ENCODE measurements at regions not wholly inside any gene's neighbourhood (a gene's known extent, or its start where the extent isn't known, plus 50 kb on each side); places are given as distances from the start of the nearest gene placed in this dataset.

DNA sequence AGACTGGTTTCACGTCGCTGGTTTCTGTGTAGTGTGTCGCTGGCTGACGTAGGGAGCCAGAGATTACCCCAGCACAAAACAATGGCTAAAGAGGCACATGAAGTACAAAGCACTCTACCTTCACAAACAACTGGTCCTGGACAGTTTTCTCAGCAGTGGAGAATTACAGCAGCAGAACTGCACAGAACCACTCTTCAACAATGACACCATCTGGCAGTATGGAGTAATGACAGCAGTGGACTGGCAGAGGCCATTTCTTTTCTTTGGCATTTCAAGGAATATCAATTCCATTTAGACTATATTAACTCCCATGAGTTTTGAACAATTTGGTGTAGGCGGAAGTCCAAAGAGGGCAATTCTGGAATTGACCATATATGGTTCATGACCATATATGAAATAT is 1074.1 kb downstream of the AACS start:
- no peak for DNase-seq

DNA sequence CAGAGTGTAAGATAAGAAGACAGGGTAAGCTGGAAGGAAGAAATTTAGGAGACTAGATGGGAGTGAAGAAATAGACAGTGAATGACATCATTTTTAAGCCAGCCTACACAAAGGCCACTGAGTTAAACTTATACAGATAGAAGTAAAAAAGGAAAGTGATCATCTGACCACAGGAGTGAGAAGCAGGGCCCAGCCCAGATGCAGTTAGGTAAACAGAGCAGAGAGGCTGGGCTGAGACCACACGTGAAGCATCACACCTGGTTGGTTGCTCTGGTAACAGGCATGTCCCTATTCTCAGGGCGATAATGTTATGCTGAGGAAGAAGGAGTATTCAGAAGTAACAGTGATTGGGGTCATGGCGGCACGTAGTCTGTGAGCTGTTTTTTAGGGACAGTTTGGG is 1079.4 kb downstream of the AACS start:
- no peak for DNase-seq

DNA sequence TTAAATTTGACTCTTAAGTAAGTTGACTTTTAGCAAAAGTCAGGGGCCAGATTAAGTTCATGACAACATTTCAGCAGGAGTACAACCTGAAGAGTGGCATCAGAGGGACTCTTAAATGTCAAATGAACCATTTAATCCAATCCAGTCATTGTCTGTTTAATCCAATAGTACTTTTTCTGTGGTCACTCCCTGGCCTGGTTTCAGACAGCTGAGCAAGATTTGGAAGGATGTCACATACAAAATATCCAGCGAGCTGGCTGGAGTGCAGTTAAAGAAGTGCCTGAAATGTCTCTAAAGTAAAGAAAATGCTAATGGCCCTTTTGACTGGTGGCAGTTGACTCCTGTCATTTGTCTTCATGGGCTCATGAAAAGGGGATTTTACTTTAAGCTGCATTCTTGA is 1082.1 kb downstream of the AACS start:
- no peak for DNase-seq

DNA sequence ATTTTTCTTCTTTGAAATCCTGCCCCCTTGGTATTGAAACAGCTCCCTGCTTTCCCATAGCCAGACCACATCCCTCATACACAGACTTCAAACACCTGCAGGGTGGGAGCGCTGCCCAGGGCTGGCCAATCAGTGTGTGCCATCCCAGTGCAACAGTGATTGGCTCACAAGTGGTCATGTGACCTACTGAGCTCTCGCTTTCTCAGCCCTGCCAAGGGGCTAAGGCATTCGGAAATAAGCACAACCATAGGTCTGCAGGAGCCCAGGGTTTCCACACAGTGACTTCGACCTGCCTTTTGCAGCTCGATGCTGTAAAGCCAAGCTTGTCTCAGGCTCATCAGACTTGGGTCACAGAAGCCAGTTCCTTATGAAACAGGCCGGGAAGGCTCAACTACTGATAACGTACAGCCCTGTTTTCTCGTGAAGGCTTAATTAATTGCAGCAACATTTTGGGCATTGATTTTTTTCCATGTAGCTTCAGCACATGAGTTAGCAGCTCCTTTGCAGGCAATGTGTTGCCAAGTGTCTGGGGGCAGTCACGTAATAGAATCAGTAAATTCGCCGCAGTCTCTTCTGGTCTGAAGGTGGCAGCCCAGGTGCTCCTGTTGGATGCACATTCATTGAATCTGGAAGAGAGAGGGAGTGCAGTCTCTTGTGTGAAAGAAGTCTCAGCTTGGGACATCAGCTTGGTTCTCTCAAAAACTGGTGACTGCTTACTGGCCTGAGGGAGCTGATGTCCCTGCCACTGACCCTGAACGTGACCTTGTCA is 1091.8 kb downstream of the AACS start:
- DNase-seq = no peak

DNA sequence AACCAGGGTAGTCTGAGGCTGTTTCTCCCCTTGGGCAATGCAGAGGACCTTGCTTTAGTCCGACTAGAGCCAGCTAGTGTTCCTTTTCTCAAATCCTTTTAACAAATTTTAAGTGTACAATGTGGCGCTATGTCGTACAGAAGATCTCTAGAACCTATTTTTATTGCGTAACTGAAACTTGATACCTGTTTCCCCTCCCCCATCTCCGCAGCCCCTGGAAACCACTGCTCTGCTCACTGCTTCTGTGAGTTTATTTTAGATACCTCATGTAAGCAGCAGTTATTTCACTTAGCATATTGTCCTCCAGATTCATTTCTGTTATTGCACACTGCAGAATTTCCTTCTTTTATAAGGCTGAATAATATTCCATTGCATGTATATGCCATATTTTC is 1092.3 kb downstream of the AACS start:
- DNase-seq = no peak

DNA sequence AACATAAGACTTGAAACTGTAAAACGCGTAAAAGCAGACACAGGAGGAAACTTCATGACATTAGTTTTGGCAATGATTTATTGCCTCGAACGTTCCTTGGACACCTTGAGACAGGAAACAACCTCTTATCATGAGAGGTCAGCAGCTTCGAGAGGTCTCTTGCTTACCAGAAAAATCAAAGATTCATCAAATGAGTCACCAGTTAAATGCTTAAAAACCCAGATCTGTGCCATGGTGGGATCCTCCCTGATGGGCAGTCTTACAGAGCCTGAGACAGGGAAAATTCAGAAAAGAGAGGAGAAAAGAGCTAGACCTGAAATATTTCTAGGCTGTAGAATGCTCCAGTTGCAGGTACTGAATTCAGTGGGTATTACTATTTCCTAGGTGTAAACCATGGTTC is 1093.9 kb downstream of the AACS start:
- DNase-seq = no peak

DNA sequence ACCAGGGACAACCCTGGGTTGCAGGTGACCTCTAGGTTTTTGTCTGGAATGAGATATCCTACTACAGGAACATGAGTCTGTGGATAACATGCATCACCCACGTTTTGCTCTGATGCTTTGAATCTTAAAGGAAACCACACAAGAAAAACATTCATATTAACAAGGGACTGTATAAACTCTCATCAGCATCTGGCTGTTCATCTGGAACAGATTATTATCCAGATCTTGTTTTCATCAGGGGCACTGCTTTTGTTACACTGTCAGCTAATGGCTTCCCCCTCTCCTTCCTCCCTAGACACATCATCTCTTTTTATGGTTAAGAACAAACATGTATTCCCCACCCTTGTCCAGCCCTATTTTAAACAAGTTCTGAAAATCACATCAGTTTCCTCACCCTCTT is 1095.7 kb downstream of the AACS start:
- no peak for DNase-seq

DNA sequence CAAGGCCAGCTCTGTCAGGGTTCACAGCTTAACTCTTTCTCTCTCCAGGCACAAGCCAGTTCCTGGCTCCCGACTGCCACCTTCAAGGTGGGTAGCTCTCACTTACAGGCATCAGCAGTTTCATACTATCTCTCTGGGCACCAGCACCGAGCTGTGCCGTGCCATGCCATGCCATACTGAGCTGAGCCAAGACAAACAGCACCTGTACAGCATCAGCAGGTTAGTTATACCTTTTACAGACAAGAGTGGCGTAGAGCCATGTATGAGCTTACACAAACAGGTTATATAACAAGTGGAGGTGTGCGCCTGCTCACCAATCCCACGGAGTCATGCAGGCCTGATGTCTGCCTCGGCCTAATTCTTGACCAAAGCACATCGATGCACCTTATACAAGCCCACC is 1098.7 kb downstream of the AACS start:
- DNase-seq = no peak

DNA sequence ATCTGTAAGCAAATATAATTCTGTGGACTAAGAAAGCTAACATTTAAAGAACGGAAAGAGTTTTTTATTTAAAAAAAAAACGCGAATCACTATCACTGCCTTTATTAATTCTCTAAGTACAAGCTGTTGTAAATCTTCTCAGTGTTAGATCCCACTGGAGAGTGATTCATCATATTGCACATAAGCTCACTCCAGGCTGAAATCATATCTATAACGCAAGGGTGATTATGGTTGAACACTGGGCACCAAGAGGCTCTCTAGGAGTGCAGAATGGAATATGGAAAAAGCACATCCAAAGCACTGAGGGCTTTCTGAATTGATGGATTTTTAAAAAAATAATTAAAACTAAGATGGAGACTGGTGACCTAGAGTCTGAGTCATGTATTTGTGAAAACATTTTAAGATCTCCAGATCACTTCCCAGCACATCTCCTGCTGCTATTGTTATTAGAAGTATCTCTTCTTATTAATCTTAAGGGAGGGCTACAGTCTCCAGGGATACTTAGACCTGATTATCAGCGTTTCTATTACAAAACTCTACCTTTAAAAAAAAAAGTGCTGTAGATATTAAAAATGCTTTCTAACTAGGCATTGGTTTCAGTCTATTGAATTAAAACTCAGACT is 1106.8 kb downstream of the AACS start:
- DNase-seq = no peak

DNA sequence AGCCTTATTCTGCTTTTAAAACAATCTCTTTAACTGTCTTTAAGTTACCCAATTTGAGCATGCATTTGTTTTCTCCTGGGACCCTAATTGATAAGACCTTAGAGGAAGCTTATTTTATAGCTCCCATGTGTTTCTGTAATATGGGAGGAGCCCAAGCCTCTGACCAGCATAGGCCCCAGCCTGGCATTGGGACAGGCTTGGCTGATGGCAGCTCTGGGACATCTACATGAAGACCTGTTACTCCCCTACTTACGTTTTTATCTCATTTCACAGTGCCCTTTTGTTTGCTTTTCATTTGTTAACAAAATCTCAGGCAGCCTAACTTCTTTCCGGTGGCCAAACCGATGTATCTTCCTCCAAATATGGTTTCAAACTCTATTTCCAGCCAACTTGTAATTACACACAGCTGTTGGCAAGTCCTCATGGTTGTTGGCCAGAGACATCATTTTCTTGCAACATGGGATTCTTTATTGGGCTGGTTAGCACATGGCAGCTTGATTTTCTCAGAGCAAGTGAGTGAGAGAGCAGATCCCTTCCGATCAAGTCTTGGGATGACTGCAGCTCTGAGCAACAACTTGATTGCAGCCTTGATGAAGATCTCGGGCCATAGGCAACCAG is 1117.5 kb downstream of the AACS start:
- DNase-seq = no peak

DNA sequence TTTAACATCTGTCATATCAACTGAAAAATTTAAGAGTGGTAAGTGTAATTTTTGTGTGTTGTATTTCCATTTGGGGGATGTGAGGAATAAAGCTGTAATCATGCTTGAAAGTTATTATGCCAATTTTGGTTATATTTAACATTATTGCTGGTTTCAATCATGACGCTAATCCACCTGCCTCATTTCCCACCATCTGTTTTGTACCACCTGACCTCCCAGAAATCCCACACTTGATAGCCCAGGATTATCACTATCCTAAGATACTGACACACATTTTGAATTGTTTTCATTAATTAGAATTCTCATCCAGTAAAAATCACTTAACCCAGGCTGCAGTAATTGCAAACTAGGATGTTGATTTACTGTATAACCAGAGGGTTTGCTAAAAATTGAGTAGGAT is 1119.8 kb downstream of the AACS start:
- no peak for DNase-seq

DNA sequence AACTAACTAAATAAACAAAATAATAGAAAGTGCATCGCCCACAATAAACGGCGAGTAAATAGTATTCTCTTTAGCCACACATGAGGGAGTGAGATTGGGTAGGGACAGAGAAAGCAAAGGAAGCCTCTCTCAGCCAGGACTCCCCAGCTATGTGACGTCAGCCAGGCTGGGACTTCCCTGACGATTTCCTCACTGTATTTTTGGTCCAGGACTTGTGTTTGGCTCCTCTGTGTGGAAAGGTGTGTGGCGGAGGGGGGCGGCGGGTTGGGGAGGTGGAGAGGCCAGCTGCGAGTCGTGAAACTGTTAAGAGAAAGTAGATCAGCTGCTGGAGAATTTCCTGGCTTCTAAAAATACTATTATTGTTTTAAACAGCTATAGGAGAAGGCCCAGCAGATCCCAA is 1124.6 kb downstream of the AACS start:
- DNase-seq = no peak

DNA sequence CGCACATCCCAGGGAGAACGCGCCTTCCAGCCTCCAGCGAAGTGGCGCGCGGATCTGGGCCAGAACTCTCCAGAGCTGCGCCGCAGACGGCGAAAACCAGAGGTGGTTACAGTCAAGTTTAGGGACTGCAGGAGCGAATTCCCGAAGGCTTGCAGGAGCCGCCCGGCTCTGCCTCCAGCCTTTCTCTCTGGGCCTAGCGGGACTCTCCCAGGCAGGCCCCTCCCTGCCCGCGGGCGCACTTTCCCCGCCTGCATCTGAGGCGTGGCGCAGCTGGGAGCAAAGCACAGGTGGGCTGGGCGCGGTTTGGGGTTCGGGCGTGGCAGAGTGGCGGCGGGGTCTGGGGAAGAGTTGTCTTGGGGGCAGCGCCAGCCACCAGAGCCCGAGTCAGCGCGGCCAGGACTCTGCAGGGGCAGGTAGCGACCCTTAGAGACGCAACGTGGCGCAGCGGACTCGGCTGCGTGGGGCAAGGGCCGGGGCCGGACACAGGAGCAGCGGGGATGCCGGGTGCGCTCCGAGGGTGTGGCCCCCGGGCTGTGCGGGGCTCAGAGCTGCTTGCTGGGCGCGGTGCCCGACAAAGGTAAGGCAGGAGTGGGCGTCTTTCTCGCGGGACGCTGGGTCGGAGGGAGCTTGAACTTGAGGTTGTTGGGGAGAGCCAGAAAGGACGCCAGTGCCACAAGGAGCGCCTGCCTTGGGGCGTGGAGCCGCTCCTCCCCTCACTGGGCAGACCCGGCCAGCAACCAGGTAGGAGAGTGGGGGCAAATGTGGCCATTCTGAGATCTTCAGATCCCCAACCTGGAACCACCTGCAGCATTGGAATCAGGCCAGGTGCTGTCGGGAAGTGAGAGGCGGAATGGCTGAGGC is 1126.0 kb downstream of the AACS start:
- DNase-seq = no peak

DNA sequence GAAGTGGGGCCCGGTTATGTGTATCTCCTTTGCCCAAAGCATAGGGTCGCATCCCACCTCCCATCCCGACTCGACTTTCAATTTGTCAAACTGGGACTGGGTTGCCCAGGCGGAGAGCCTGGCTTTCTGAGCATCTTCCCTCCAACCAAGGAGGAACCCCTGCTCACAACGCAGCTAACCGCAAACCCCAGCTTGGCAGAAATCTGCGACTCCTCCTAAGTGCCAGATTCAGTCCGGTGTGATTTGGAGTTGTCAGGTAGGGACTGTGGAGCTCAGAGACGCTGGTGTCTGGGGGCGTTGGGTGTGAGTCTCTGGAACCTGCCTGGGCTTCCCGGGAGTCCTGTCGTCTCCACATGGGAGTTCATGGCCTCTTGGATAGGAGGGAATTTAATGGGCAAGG is 1126.7 kb downstream of the AACS start:
- no peak for DNase-seq

DNA sequence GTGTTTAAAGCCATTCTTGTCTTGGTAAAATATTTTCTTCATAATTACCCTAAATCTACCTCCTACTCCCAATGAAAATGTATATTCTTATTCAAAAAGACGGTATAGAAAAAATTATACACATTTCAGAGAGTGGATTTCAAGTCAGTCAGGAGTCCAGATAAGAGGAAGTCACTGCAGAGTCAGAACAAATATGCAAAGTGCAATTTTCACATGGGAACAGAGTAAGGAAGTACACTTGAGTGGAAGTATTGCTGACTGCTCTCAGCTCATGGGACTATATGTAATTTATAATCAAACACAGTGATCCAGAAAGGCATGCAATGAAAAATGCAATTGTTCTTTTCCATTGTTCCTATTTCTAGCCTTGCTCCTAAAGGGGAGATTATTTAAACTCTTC is 1128.0 kb downstream of the AACS start:
- no peak for DNase-seq

DNA sequence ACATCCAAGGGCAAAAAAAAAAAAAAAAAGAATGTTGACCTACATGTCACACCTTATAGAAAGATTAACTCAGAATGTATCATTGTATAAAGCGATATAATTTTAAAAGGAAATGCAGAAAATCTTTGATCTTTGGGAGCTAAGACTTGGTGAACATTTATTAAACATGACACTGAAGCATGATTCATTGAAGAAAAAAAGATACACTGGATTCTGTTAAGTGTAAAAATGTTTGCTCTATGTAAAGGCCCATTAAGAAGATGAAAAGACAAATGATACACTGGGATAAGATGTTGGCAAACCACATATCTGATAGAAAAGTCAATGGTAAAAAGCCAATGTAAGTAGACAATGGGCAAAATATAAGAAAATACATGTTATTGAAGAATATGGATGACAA is 1131.0 kb downstream of the AACS start:
- DNase-seq = no peak

DNA sequence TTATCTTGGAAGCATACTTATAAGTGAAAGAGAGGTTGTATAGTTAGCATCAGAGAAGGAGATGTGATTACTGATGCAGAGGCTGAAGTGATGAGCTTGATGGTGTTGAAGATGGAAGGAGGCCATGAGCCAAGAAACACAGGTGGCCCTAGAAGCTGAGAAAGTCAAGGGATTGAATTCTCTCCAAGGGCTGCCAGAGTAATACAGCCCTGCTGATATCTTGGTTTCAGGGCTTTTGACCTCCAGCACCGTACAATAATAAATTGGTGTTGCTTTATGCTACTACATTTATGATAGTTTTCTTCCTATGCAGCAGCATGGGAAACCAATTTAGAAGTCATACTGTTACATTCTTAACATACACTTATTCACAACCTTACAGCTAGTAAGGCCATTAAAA is 1133.3 kb downstream of the AACS start:
- DNase-seq = no peak

DNA sequence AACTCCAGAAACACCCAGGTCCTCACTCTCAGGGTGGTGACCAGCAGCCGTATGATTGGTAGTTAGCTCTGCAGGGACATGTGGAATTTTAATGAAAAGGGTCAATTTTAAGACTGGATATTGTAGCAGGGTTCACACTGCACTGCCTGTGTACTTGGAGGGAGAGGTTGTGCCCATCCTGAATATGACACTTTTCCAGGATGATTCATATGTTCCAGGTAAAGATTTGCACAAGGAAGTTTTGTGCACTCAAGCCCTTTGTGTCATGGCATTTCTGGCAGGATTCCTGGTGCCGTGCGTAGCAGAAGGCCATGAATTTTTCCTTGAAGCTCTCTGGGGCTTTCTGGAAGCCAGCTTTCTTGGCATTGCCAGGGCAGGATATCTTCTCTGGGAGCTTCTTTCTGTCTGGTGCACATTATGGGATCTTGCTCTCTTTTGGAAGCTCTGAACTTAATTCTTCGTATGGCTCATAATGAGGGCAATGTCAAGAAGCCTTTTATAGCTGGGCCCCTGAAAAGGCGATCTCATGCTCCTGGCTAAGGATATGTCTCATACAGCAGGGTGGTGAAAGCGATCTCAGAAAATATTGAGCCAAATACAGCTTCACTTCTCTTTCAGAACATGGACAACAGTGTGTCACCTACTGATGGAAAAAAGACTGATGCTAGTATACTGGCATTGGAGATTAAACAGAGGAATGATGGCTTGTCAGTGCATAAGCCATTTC is 1133.9 kb downstream of the AACS start:
- no peak for DNase-seq

DNA sequence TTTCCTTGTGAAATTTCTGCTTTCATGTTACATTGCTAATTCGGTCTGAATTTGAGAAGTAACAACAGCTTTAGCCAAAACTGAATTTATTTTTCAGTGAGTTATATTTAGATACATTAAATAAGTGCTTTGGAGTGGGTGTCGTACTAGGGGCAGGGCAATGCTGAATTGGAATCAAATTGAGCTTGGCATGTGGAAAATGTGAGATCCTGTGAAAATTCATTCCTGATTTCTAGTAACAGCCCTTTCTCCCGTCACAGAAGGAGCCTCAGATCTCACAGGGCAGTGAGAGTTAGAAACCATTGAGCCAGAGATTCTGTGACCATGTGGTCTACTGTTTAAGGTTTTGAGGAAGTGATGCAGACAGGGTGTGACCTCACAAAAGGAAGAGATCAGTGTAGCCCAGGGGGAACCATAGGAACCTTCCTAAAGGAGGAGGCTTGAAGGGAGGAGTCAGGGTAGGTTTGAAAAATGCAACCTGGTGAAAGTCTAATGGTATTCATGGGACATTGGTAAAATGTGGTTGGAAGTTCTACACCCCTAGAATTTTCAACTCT is 1136.8 kb downstream of the AACS start:
- DNase-seq = no peak

DNA sequence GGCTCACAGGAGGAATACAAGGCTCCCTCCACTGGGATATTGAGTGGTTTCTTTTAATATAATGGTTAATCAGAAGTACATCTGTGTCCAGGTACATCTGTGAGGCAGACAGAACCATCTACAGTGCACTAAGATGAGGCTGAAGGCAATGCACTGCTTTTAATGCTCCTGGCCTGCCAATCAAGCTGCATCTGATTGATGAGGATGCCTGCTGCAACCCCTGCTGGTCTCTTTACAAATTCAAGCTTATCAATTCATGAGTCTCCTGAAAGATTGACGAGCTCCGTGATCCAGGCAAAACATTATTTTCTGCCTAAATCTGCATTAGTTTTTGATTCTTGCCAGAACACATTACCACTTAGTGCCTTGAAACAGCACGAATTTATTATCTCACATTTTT is 1139.1 kb downstream of the AACS start:
- no peak for DNase-seq

DNA sequence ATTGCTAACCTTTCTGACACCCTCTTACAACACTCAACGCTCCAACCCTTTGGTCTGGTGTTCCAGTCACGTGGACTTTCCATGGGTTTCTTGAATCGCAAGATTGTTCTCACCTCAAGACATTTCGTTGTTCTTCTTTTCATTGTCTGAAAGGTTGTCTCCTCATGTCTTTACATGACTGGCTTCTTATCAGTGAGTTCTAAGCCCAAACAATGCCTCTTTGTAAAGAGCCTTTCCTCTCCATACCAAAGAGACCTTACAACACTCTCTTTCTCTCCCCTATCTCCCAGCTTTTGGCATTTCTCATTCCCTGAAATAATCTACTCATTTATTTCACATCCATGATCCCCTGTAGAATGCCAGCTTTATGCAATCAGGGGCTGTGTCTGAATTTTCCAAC is 1144.8 kb downstream of the AACS start:
- no peak for DNase-seq

DNA sequence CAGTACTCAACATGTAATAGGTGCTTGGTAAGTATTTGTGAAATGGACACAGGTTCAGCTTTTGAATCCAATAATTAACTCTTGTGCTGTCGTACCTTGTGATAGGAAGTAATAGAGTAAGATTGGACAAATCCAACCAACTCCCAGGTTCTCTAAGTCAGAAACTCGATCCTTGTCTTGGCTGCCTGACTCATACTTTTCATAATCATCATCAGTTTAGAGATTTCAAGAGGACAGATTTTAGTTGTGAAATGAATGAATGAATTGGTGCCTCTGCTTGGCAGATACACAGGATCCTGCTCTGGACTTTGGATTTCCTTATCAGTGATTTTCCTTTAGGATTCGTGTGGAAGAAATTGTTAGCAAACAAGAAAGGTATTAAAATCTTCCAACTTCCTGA is 1145.2 kb downstream of the AACS start:
- DNase-seq = no peak

DNA sequence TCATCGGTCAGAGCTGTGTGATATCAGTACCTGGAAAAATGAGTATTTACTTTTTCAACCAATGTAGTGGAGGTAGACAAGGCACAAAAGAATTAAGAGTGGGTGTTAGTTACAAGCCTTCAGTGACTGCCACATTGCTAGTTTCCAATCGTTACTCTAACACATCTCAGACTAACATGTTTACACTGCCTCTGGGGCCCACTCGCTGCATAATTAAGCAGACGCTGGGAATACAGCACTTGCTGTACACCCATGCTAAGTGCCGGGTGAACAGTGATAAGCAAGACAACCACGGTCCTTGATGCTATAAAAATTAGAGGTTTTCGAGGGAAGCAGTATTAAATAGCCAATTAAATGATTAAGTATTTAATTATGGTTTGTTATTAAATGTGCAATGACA is 1147.6 kb downstream of the AACS start:
- no peak for DNase-seq

Data from activated CD8-positive, alpha-beta memory T cell treated with anti-CD3 and anti-CD28 coated beads, Interleukin-2, amount 50 U/mL, for 48 hours (primary cell).